SU-DHL-6 (cell line): ENCODE measurements at regions not wholly inside any gene's neighbourhood (a gene's known extent, or its start where the extent isn't known, plus 50 kb on each side); places are given as distances from the start of the nearest gene placed in this dataset.

Experiments used
- H2AFZ ChIP-seq: fragments of 200-600 bp; sonication (generic); 2 replicates; pipeline ENCODE4 v1.6.1; 2014; ENCODE audit warnings: low read depth, mild to moderate bottlenecking, moderate library complexity, mixed read lengths, antibody characterized with exemption, low read length; ENCODE audit not compliant: severe bottlenecking
- H3F3A ChIP-seq: fragments of 200-600 bp; shearing (Covaris generic); 2 replicates; pipeline ENCODE4 v1.6.0; 2016; ENCODE audit warnings: antibody characterized with exemption, mild to moderate bottlenecking; ENCODE audit not compliant: insufficient read depth
- H3K27ac ChIP-seq: fragments of 200-600 bp; sonication (generic); 2 replicates; pipeline ENCODE4 v1.5.1; 2016; ENCODE audit warnings: low read depth, mild to moderate bottlenecking, low read length, moderate library complexity, mixed read lengths
- H3K27me3 ChIP-seq: fragments of 200-600 bp; sonication (generic), shearing (Covaris generic); 2 replicates; pipeline ENCODE4 v1.6.0; 2014; ENCODE audit warnings: mild to moderate bottlenecking, low read length
- H3K36me3 ChIP-seq: fragments of 200-600 bp; sonication (generic); 2 replicates; pipeline ENCODE4 v1.6.1; 2014; ENCODE audit warnings: mild to moderate bottlenecking, low read length, mixed read lengths
- H3K4me2 ChIP-seq: fragments of 300-600, 200-600 bp; shearing (Covaris generic), sonication (generic); 2 replicates; pipeline ENCODE4 v1.6.0; 2014; ENCODE audit warnings: low read length, low read depth, mild to moderate bottlenecking; ENCODE audit not compliant: poor library complexity, severe bottlenecking
- H3K4me3 ChIP-seq: fragments of 200-600 bp; sonication (generic); 2 replicates; pipeline ENCODE4 v1.5.1; 2014; ENCODE audit warnings: antibody characterized with exemption, low read length, mild to moderate bottlenecking, mixed read lengths; ENCODE audit not compliant: insufficient read depth, poor library complexity, severe bottlenecking
- H3K79me2 ChIP-seq: fragments of 200-600 bp; sonication (generic); 2 replicates; pipeline ENCODE4 v1.6.1; 2014; ENCODE audit warnings: mild to moderate bottlenecking, low read length, moderate library complexity; ENCODE audit not compliant: insufficient read depth
- H3K9ac ChIP-seq: fragments of 200-600 bp; sonication (generic); 2 replicates; pipeline ENCODE4 v1.7.0; 2014; ENCODE audit warnings: mild to moderate bottlenecking, low read length
- H3K9me2 ChIP-seq: fragments of 200-600 bp; sonication (generic); replicated peaks from 2 replicates; pipeline ENCODE4 v1.6.1; 2014; ENCODE audit warnings: low read length; ENCODE audit not compliant: insufficient read depth
- H3K9me3 ChIP-seq: fragments of 200-600 bp; sonication (generic); 2 replicates; pipeline ENCODE4 v1.6.1; 2014; ENCODE audit warnings: low read length, mixed read lengths; ENCODE audit not compliant: insufficient read depth
- H4K20me1 ChIP-seq: fragments of 200-600 bp; sonication (generic); 2 replicates; pipeline ENCODE4 v1.6.1; 2014; ENCODE audit warnings: low read depth, mild to moderate bottlenecking, antibody characterized with exemption, low read length, moderate library complexity, mixed read lengths
- EZH2phosphoT487 ChIP-seq: fragments of 200-600 bp; sonication (generic), shearing (Covaris generic); conservative IDR thresholded peaks from 2 replicates; pipeline ENCODE4 v1.6.1; 2018; ENCODE audit warnings: mild to moderate bottlenecking, antibody characterized with exemption, low read length, moderate library complexity, mixed read lengths
- TF ChIP-seq, protein P1 (sequence below): fragments of 200-600 bp; sonication (generic); IDR thresholded peaks from one replicate; pipeline ENCODE4 v1.5.1; 2017; ENCODE audit warnings: antibody characterized with exemption, mild to moderate bottlenecking, low read length, moderate library complexity; ENCODE audit not compliant: insufficient read depth, poor library complexity, severe bottlenecking

- no peaks in the 10 kb centered on the region for H3K36me3 ChIP-seq
- H3K27ac ChIP-seq: no peak overlapping the region
- H3K9me2 ChIP-seq: no peaks in the 10 kb centered on the region
- H3K9ac ChIP-seq: no peak overlapping the region
- H3K4me3 ChIP-seq: no peak overlapping the region
- no peaks in the 10 kb centered on the region for H3K79me2 ChIP-seq
- TF ChIP-seq, protein P1, sequence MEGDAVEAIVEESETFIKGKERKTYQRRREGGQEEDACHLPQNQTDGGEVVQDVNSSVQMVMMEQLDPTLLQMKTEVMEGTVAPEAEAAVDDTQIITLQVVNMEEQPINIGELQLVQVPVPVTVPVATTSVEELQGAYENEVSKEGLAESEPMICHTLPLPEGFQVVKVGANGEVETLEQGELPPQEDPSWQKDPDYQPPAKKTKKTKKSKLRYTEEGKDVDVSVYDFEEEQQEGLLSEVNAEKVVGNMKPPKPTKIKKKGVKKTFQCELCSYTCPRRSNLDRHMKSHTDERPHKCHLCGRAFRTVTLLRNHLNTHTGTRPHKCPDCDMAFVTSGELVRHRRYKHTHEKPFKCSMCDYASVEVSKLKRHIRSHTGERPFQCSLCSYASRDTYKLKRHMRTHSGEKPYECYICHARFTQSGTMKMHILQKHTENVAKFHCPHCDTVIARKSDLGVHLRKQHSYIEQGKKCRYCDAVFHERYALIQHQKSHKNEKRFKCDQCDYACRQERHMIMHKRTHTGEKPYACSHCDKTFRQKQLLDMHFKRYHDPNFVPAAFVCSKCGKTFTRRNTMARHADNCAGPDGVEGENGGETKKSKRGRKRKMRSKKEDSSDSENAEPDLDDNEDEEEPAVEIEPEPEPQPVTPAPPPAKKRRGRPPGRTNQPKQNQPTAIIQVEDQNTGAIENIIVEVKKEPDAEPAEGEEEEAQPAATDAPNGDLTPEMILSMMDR: no peak
- TF ChIP-seq EZH2phosphoT487: no peak
- no peaks in the 10 kb centered on the region for H4K20me1 ChIP-seq
- no peaks in the 10 kb centered on the region for H3F3A ChIP-seq
- no peaks in the 10 kb centered on the region for H3K9me3 ChIP-seq
- H3K27me3 ChIP-seq: no peaks in the 10 kb centered on the region
- no peak overlapping the region for H2AFZ ChIP-seq
- H3K4me2 ChIP-seq: no peak overlapping the region
Measured at GRCh38 chr10:129078346-129078745, 388.7 kb upstream of the MGMT start.

GRCh38 chr10:129078746-129079145 is 388.3 kb upstream of the MGMT start:
- Histone ChIP-seq H3F3A (no peaks in the 10 kb centered on the region), H3K27me3 (no peaks in the 10 kb centered on the region), H3K9me2 (no peaks in the 10 kb centered on the region), H3K4me3 (no peak overlapping the region), H2AFZ (no peak overlapping the region), H4K20me1 (no peaks in the 10 kb centered on the region), H3K4me2 (no peak overlapping the region), H3K36me3 (no peaks in the 10 kb centered on the region), H3K79me2 (no peaks in the 10 kb centered on the region), H3K9ac (no peak overlapping the region), H3K9me3 (no peaks in the 10 kb centered on the region), H3K27ac (no peak overlapping the region)
- TF ChIP-seq, protein P1: no peak
- no peak for TF ChIP-seq EZH2phosphoT487

DNA sequence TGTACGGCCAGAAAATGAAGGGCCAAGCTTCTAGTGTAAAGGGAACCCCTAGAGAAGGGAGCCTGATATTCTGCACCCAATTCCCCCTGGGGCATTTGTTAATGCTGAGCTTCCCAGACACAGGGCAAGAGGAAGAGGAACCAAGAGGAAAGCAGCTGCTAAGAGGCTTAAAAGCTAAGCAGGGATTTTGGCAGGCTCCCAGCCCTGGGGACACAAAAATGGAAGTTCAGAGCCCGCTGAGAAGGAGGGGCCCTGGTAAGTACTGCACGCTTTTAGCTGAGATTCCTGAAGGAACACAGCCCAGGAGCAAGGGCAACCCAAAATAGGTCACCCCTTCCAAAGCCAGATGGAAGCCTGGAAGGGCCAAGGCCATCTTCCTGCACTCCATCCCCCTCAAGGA is 387.3 kb upstream of the MGMT start:
- H3K9ac ChIP-seq: no peak overlapping the region
- H3K4me2 ChIP-seq: no peak overlapping the region
- H3K4me3 ChIP-seq: no peak overlapping the region
- no peaks in the 10 kb centered on the region for H4K20me1 ChIP-seq
- H2AFZ ChIP-seq: no peak overlapping the region
- TF ChIP-seq EZH2phosphoT487: no peak
- TF ChIP-seq, protein P1: no peak
- H3K9me3 ChIP-seq: no peaks in the 10 kb centered on the region
- no peaks in the 10 kb centered on the region for H3K27me3 ChIP-seq
- no peak overlapping the region for H3K27ac ChIP-seq
- H3K9me2 ChIP-seq: no peaks in the 10 kb centered on the region
- no peaks in the 10 kb centered on the region for H3K79me2 ChIP-seq
- H3F3A ChIP-seq: no peaks in the 10 kb centered on the region
- no peaks in the 10 kb centered on the region for H3K36me3 ChIP-seq
